ENCODE measurements at regions not wholly inside any gene's neighbourhood (a gene's known extent, or its start where the extent isn't known, plus 50 kb on each side); places are given as distances from the start of the nearest gene placed in this dataset.

DNA sequence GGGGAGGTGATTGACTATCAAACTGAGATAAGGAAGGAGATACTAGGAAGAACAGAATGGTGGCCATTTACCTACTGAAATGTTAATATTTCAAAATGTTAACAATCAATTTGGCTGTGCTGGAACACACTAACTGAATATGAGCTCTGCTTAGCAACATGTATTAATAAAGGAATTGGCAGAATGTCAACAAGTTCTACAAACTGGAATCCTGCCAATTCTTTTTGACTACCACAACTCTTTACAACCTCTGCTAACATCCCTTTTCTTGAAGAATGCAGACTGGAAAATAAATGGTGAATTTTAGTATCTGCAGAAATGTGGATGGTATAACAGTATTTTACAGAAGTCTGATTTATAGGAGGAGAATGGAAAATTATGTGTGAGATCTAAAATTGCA lies 446.4 kb downstream of the ISL1 start (continued):
- TF ChIP-seq, protein P1, sequence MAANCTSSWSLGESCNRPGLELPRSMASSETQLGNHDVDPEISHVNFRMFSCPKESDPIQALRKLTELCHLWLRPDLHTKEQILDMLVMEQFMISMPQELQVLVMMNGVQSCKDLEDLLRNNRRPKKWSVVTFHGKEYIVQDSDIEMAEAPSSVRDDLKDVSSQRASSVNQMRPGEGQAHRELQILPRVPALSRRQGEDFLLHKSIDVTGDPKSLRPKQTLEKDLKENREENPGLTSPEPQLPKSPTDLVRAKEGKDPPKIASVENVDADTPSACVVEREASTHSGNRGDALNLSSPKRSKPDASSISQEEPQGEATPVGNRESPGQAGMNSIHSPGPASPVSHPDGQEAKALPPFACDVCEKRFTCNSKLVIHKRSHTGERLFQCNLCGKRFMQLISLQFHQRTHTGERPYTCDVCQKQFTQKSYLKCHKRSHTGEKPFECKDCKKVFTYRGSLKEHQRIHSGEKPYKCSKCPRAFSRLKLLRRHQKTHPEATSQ (tag by site-specific recombination; IDR thresholded peaks at IDR 0.05) = no peak
- TF ChIP-seq ZNF701 (tag by site-specific recombination; IDR thresholded peaks at IDR 0.05) (no peak), ZNF521 (tag by site-specific recombination; IDR thresholded peaks at IDR 0.05) (no peak), ZNF10 (tag by site-specific recombination; IDR thresholded peaks at IDR 0.05) (no peak)

DNA sequence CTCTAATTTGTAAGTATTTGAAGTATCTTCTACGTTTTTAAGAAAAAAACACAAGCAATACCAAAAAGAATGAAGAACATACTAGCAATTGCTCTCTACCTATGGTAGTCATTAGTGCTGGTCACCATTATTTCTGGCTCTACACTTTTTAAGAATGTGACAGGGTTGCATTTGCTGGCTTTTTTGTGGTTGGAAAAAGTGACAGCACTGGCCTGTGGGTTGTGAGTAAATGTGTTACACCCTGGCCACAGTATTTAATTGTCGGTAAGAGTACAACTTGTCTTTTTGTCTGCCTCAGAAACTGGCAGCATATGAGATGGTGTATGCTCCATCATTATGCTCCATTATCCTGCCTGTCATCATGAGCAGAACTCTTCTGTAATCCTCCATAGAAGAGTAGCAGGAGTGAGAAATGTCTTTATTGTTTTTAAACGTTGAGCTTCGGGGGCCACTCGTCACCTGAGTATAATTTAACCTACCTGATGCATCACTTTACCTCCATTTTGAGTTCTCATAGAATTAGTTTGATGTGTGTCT lies 449.8 kb downstream of the ISL1 start:
- POLR2A ChIA-PET = no interaction called here
- CTCF ChIA-PET = no interaction called here
- TF ChIP-seq ZNF121 (tag by site-specific recombination; IDR thresholded peaks at IDR 0.05) = no peak
- TF ChIP-seq TCF7L2 (IDR thresholded peaks at IDR 0.05; ENCODE audit: borderline replicate concordance, low read depth, low read length) = no peak
- no peak for TF ChIP-seq ZNF747 (tag by site-specific recombination; IDR thresholded peaks at IDR 0.05)
- no peak for TF ChIP-seq ZNF530 (tag by site-specific recombination; IDR thresholded peaks at IDR 0.05; ENCODE audit: low read depth)
- no peak for TF ChIP-seq ZNF2 (tag by site-specific recombination; IDR thresholded peaks at IDR 0.05)
- TF ChIP-seq ZFHX2 (tag by site-specific recombination; conservative IDR thresholded peaks at IDR 0.05) = no peak
- TF ChIP-seq ZNF169 (tag by site-specific recombination; IDR thresholded peaks at IDR 0.05) = no peak
- no peak for TF ChIP-seq ZNF792 (tag by site-specific recombination; IDR thresholded peaks at IDR 0.05)
- TF ChIP-seq ZNF132 (tag by site-specific recombination; IDR thresholded peaks at IDR 0.05; ENCODE audit: borderline replicate concordance) = no peak
- TF ChIP-seq ZNF626 (tag by site-specific recombination; IDR thresholded peaks at IDR 0.05) = no peak
- TF ChIP-seq ZNF548 (tag by site-specific recombination; IDR thresholded peaks at IDR 0.05) = no peak
- TF ChIP-seq ZNF670 (tag by site-specific recombination; IDR thresholded peaks at IDR 0.05; ENCODE audit: low read depth) = no peak
- TF ChIP-seq ZBTB20 (tag by site-specific recombination; IDR thresholded peaks at IDR 0.05) = no peak
- Histone ChIP-seq H3K4me1 (ENCODE audit: control insufficient read depth, insufficient read depth, low read length) (no peaks in the 10 kb centered on the region), H3K4me3 (ENCODE audit: low read depth, low read length) (no peak overlapping the region), H3K9me3 (ENCODE audit: control insufficient read depth, insufficient read depth, low read depth, low read length) (no peaks in the 10 kb centered on the region), H3K36me3 (ENCODE audit: control insufficient read depth in 2 of 2, insufficient read depth in 1 of 2, low read length in 2 of 2) (no peaks in the 10 kb centered on the region), H3K27ac (ENCODE audit: extremely low read depth, low read depth, low read length) (no peak overlapping the region)

DNA sequence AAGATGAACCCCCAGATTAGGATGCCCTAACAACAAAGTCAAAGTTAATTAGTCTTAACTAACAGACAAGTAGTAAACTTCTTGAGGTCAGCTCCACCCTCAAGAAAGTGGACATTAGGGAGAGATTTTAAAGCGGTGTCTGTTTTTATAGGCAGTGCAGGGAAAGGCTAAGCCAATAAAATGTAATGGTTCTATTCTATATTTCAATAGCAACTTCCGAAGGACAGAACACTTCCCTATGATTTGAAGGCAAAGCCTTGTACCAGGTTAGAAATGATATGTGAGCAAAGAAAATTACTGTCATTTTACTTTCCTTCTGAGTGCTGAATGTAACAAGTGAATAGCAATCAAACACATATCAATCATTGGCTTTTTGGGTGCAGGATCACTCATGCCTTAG lies 455.2 kb downstream of the ISL1 start:
- Histone ChIP-seq H3K9me3 (ENCODE audit: control insufficient read depth, insufficient read depth, low read depth, low read length) (no peaks in the 10 kb centered on the region), H3K4me3 (ENCODE audit: low read depth, low read length) (no peak overlapping the region), H3K4me1 (ENCODE audit: control insufficient read depth, insufficient read depth, low read length) (no peaks in the 10 kb centered on the region), H3K36me3 (ENCODE audit: control insufficient read depth in 2 of 2, insufficient read depth in 1 of 2, low read length in 2 of 2) (no peaks in the 10 kb centered on the region), H3K27ac (ENCODE audit: extremely low read depth, low read depth, low read length) (no peak overlapping the region)
- ChIA-PET POLR2A (no interaction called here), CTCF (no interaction called here)
- TF ChIP-seq ZNF660 (tag by site-specific recombination; IDR thresholded peaks at IDR 0.05) (no peak), ZNF623 (tag by site-specific recombination; IDR thresholded peaks at IDR 0.05) (no peak), SETDB1 (IDR thresholded peaks at IDR 0.05; ENCODE audit: insufficient read length, low read length) (no peak), ZNF112 (tag by site-specific recombination; IDR thresholded peaks at IDR 0.05) (no peak), ZNF701 (tag by site-specific recombination; IDR thresholded peaks at IDR 0.05) (no peak), ZNF391 (tag by site-specific recombination; IDR thresholded peaks at IDR 0.05; ENCODE audit: borderline replicate concordance, low read depth) (no peak), ZNF394 (tag by site-specific recombination; IDR thresholded peaks at IDR 0.05; ENCODE audit: borderline replicate concordance) (no peak), BCL11B (tag by site-specific recombination; IDR thresholded peaks at IDR 0.05; ENCODE audit: low read depth) (no peak), ZNF341 (tag by site-specific recombination; IDR thresholded peaks at IDR 0.05; ENCODE audit: low read depth) (no peak), MEIS1 (CRISPR knock-in tag; IDR thresholded peaks at IDR 0.05; ENCODE audit: borderline replicate concordance) (no peak), ZNF366 (tag by site-specific recombination; conservative IDR thresholded peaks at IDR 0.05) (no peak), GLI2 (tag by site-specific recombination; IDR thresholded peaks at IDR 0.05; ENCODE audit: borderline replicate concordance, low read depth) (no peak), IKZF3 (tag by site-specific recombination; IDR thresholded peaks at IDR 0.05) (no peak)
- TF ChIP-seq, protein P2, sequence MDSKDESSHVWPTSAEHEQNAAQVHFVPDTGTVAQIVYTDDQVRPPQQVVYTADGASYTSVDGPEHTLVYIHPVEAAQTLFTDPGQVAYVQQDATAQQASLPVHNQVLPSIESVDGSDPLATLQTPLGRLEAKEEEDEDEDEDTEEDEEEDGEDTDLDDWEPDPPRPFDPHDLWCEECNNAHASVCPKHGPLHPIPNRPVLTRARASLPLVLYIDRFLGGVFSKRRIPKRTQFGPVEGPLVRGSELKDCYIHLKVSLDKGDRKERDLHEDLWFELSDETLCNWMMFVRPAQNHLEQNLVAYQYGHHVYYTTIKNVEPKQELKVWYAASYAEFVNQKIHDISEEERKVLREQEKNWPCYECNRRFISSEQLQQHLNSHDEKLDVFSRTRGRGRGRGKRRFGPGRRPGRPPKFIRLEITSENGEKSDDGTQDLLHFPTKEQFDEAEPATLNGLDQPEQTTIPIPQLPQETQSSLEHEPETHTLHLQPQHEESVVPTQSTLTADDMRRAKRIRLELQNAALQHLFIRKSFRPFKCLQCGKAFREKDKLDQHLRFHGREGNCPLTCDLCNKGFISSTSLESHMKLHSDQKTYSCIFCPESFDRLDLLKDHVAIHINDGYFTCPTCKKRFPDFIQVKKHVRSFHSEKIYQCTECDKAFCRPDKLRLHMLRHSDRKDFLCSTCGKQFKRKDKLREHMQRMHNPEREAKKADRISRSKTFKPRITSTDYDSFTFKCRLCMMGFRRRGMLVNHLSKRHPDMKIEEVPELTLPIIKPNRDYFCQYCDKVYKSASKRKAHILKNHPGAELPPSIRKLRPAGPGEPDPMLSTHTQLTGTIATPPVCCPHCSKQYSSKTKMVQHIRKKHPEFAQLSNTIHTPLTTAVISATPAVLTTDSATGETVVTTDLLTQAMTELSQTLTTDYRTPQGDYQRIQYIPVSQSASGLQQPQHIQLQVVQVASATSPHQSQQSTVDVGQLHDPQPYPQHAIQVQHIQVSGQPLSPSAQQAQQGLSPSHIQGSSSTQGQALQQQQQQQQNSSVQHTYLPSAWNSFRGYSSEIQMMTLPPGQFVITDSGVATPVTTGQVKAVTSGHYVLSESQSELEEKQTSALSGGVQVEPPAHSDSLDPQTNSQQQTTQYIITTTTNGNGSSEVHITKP (tag by site-specific recombination; IDR thresholded peaks at IDR 0.05) = no peak
- TF ChIP-seq, protein P3, sequence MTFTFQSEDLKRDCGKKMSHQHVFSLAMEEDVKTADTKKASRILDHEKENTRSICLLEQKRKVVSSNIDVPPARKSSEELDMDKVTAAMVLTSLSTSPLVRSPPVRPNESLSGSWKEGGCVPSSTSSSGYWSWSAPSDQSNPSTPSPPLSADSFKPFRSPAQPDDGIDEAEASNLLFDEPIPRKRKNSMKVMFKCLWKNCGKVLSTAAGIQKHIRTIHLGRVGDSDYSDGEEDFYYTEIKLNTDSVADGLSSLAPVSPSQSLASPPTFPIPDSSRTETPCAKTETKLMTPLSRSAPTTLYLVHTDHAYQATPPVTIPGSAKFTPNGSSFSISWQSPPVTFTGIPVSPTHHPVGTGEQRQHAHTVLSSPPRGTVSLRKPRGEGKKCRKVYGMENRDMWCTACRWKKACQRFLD (tag by site-specific recombination; IDR thresholded peaks at IDR 0.05) = no peak

All from HEK293 (cell line).